GM19463 (cell line): ENCODE measurements at regions not wholly inside any gene's neighbourhood (a gene's known extent, or its start where the extent isn't known, plus 50 kb on each side); places are given as distances from the start of the nearest gene placed in this dataset.
A peak's percentile ranks its signal among the peaks of the same experiment; 100 is the strongest.

ENCODE experiments used
- ATAC-seq: cut with Tn5 transposase; IDR thresholded peaks from one replicate; pipeline ENCODE4 v1.9.1; 2021; ENCODE audit warnings: mild to moderate bottlenecking, moderate library complexity; ENCODE audit not compliant: unreplicated experiment

DNA sequence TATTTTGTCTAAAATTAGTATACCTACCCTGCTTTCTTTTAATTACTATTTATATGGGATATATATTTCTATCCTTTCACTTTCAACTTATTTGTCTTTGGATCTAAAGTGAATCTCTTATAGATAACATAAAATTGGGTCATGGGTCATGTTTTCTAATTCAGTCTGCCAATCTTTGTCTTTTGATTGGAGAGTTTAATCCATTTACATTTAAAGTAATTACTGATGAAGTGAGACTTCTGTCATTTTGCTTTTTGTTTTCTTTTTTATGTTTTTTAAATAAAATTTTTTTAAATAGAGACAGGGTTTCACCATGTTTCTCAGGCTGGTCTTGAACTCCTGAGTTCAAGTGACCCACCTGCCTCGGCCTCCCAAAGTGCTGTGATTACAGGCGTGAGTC, 50.5 kb upstream of the PRDM1 start:
- ATAC-seq: no peak

DNA sequence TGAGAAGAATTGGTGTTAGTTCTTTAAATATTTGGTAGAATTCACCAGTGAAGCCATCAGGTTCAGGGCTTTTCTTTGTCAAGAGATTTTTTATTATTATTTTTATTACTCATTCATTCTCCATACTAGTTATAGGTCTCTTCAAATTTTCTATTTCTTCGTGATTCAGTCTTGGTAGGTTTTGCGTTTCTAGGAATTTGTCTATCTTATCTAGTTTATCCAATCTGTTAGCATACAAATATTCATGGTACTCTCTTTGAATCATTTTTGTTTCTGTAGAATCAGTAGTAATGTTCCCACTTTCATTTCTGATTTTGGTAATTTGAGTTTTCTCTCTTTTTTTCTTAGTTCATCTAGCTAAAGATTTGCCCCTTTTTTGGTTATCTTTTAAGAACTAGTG, 52.3 kb upstream of the PRDM1 start:
- ATAC-seq: no peak

DNA sequence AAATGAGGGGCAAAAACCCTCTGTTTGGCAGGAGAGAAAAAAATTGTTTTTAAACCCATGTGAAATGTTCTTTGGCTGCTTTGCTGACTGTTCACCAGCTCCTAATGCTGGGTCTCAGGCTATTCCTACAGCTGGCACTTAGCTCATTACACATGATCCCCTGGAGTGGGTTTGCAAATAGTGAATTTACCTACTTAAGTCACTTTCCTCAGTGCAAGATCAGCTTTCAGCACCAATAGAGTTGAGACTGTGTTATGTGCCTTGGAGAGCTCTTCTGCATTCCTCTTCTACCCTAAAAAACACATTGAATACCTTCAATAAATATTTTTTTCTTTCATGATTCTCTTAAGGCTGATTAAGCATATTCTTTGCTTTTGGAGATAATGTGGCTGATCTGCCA, 58.4 kb upstream of the PRDM1 start:
- ATAC-seq: no peak

DNA sequence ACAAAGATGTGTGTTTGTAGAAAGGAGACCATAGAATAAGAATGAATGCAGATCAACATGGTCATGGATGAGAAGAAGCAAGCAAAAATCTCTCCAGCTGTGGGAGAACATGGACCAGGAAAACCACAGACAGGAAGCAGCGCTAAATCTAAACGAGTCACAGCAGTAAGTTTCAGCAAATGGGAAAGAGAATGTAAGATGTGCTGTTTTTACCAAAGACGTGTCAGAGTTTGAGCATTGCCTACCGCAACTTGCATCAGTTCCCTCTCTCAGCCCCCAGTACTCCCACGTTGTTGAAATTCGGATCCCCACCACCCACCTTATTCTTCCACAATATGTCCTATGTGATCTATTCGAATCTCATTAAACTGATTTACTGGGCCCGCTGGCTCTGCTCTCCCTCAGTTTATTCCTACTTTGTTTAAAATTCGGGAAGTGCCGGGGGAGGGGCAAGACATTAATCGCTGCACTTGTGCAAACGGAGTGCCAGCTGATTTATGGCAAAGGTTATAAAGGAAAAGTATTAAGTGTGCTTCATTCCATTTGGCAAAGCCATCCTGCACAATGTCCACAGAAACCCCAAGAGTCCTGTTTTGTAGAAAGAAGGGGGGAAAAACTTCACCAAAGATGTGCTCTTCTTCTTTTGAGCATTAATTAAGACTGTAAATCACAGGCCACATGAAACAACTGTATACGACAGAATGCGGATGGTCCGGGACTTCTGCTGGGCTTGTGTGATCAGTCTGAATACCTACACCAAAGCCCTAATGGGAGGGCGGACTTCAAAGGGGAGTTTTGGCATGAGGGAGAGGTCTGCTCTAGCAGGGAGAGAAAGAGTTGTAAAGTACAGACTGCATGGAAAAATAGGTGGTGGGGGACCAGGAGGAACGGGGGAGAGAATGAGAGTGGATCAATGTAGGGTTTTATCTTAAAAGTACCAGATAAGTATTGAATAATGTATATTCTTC, 59.1 kb upstream of the PRDM1 start:
- no peak for ATAC-seq

DNA sequence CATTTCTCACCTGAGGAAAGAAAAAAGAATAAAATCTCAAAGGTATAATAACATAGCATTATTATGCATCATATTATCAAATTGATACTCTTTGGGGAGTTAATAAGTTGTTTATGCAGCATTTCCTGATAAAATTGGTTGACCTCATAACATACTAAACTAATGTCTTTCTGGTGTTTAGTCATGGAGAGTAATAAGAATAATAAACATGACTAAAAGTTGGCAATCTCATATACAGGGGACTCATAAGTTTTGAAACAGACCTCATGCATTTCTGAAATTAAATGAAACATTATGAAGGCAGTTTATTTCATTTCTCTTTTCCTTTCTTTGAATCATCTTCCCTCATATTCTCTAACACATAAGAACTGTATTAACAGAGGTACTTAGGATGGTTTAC, 60.5 kb upstream of the PRDM1 start:
- no peak for ATAC-seq

DNA sequence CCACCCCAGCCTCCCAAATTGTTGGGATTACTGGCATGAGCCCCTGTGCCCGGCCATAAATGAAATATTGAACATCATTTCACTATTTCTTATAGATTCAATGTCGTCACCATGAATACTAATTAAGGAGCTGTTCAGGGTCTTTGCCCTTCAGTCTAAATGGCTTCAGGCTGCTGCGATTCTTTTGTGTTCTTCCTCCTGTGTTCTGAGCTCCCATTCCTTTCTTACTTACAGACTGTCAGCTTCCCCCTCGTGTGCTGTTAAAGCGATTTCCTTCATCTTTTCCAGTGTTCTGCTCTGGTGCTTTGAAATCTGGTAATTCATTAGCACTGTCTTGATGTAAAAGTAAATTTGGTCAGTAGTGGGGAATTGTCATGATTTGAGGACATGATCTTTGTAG, 63.3 kb upstream of the PRDM1 start:
- ATAC-seq: no peak

DNA sequence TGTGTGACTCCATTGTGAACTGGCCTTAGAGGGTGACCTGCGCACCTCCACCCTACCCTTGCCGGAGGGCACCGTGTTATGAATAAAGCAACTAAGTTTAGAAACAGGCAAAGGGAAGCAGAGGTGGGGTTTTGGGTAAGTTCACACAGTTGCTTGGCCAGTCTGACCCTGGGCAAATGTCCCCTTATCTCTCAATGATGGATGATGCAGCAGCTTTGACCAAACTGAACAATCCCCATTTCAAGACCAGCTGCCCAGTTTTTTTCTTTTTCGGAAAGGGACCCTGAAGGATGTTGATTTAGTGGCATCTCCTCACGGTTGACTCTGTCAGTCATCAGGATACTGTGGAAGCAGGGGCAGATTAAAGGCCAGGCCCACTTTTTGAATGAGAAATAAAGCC, 68.7 kb upstream of the PRDM1 start:
- no peak for ATAC-seq

DNA sequence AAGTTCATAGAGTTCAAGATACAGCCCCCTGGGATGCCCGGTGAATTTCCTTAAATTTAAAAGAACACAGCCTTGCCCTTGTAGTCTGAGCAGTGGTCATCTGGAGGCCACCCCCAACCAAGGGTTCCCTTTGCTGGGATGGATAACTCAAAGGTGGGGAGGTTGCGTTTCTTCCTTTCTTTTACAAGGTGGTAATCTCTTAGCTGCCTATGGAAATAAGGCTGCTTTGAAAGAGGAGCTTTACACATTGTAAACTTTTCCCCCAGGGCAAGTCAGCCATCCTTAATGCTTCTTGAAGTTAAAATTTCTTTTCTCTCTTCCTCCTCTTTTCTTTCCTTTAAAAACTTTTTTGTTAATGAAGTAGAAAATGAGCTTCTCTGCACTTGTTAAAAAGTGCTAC, 71.2 kb upstream of the PRDM1 start:
- ATAC-seq: no peak

DNA sequence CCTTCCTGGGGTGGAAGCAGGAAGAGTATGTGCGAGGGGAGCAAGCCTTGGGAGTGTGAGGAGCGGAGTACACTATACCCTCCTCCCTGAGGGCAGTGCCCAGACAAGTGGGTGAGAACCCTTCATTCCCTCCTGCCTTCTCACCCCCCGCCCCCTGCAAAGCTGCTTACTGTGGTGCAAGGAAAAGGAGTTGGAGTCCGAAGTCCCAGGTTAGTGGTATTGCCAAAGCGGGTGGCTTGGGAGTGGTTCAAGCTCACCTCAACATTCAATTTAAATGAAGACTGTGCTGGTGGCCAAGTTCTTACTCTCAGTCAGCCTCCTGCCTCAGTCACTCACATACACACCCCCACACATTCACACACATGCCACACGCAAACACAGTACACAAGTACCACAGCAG, 74.7 kb upstream of the PRDM1 start:
- no peak for ATAC-seq

DNA sequence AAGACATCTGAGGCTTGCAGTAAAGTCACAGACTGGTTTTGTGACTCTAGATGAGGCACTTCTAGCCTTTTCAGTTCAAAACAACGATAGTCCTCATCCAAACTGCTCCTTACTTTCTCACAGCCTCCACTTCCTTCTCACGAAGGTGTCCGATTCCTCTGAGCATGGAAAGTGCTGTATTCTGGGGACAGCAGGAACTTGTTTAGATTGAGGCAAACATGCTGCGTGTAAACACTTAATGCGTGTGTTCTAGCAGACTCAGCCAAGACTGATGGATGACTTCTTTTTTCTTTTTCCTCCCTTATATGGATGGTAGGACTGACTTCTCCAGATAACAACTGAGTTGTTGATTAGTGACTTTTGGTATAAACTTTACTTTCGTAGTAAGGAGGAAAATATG, 80.2 kb upstream of the PRDM1 start:
- ATAC-seq: no peak

DNA sequence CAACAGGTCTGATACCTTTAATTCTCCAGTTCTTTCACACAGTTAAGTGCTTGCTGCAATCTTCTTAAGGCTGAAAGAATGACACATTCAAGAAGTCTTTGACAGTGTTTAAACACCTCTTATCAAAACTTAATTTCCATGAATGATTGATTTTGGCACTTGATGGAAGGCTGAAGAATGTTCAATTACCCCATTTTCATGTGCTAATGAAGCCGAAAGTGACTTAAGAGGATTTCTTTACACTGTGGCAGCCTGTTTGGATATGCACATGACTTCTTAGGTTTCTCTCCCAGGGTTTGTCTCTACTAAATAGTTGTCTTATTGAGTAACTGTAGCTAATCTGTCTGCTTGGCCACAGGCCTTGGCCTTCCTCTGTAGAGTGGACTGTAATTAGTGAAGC, 81.1 kb upstream of the PRDM1 start:
- ATAC-seq: no peak

DNA sequence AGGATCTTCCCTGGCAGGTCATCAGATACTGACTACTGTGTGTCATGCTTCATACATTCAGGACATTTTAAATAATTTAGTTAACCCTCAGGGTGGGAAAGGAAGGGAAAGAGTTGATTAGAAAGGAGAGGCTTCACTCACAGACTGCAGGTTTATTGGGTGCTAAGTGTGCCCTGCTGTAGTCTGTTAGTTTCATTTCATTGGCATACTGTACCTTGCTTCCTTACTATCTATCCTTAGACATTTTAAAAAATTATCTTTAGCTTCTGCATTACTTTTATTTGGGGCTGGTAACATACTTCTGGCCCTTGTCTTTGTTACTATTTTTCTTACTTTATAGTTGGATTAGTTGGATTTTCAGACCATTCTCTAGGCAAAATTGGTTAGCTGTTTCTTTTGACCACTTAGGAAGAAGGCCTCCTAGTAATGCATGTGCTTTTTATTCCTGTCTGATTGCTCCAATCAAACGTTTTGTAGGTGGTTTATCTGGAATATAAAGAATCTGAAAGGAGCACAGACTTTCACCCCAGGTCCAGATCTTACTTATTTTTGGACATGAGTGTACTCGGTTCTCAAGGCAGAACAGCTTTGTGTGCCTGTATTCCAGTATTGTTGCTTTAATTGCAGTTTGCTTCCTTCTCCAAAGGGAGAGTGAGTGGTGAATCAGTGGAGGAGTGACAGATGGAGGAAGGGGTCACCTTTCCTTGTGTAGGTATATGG, 82.7 kb upstream of the PRDM1 start:
- ATAC-seq: no peak

DNA sequence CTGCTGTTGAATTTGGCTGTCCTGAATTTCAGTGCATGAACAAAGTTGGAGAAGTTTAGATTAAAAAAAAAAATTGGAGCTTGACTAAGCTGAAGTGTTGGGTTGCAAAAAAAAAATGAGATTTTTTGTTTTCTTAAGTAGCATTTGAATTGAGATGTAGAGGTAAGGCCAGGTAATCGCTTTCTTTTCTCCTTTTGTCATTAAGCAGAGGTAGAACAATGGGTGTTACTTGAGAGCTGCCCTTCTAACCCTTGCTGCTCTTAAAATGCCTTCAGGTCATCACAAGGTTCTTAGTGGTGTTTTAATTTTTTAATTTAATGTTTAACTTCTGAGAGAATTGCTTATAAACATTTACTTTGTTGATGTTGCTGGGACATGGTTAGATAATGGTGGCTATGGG, 84.1 kb upstream of the PRDM1 start:
- ATAC-seq: no peak

DNA sequence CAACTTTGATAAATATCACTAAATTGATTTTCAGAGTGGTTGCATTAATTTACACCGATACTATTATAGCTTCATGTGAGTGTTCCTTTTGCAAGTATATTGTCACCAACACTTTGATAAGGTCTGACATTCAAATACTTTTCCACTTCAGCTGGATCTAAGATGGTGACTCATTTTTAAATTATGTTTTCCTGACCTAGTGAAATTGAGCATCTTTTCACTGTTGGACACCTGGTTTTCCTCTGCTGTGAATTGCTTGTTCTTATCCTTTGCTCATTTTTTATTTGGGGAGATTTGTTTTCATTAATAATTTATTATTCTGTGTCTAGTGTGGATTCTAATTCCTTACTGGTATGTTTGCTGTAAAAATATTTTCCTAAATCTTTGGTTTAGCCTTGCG, 85.2 kb upstream of the PRDM1 start:
- ATAC-seq: no peak

DNA sequence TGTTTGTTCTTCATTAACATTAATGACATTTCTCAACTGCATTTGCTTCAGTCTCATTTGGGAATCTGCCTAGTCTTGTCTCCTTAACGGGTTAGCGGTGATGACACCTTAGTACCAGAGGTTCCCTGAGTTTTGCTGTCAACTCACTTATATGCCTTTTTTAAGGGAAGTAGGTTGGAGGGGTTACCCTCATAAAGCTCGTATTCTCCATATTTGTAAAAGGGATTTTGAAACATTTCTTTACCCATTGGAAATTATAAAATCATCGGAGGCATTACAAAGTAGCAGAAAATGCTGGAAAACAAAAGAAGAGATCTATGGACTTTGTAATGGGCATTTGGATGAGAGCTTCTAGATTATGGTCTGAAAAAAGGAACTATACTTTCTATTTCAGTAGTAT, 88.7 kb upstream of the PRDM1 start:
- ATAC-seq: no peak

DNA sequence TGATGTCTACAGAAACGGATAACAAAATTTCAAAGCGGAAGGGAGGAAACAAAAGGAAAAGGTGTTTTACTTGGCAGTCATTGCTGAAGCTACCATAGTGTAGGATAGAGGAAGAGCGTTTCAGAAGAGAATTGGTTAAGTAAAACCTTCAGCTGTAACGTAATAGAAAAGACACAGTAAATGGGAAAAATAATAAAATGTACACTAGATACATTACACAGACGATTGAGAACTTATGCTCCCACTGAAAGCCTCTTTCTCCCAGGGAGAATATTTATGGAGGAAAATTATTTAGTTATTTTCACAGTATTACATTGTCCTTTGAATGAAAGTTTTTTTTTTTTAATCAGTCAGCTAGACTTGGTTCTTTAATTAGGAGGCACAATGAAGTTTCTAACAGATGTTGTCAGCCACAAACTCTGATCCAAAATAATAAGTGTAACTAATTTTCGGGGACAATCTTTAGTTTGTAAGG, 90.7 kb upstream of the PRDM1 start:
- ATAC-seq: no peak

DNA sequence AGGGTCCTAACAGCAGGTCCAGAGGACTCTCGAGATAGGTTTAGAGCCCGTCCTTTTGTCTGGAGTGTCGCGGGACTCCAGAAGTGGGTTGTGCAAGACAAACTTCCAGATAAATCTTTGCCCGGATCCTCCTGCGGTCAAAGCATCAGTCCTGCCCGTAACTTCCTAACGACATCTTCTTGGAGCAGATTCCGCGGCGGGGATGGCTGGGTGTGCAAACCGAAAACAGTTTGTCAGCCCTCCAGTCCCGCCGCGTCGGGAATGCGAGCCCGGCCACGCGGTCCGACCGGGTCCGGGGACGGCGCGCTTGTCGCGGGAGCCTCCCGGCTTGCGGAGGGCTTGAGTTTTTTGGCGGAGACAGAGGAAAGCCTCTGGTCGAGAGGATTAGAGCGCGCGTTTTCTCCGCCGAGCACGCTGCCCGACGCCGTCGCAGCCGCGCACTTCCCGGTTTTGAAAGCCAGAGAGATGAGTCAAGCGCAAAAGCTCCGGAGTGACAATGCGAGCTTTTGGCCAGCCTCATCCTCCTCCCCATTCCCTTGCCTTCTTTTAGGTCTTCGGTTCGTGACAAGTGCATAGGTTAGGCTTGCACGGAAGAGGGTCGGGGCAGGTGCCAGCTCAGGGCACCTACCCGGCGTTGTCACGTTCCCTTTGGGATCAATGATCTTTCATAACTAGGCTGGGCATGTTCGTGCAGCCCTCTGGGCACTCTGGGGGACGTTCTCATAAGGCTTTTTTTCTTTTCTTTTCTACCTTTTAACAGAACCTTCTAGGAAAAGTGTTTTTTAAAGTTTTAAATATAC, 91.3 kb upstream of the PRDM1 start:
- peak; percentile 29 for ATAC-seq

DNA sequence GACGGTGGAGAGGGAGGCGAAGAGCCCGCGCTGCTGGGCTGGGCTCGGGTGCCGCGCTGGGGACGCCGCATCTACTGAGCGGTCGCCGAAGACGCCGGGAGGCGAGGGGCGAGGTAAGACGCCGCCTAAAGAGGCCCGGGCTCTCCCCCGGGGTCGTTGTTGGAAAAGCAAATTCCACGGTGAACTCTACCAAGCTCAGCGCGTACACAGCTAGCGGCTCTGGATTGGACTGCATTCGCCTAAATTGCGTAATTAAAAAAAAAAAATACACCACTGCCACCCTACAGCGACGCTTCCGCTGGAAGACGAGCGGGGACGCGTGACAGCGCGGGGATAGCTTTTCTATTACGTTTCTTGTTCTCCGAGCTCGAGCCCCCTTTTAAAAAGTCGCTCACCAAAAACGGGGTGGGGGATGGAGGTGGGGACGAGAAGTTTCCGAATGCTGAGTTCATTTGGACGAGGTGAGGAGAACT, 92.0 kb upstream of the PRDM1 start:
- no peak for ATAC-seq

DNA sequence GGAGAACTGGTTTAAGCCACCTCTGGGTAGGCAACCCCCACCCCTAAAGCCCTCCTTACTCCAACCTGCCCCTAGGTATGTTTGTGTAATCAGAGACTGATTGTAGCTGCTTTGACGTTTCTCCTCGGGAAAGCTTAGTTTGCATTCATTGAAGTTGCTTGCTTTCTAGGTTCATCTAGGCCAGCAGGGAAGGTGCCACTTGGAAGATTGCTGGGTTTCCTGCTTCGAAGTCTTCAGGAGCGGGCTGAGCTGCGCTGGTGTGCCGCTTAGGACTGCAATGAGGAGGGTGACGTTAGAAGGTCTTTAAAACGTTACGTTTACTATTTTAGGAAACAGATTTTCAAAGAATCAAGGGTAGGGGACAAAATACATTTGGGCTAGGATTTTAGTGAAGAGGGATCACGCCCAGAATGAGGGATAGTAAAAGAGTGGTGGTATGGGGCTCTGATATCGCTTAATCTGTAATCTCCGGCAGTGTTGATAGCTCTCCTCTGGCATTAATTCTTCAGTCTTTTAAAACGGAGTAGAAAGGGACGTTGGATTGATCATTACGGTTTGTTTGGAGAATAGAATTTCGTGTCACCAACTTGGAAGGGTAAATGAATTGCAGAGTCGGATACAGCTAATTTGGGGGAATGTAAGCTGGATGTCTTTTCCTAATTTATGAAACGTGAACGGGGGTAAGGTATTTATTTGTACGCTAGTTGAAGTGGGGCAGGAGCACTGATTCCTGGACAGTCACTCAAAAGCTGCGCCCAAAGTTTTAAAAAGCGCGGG, 92.6 kb upstream of the PRDM1 start:
- ATAC-seq: no peak

DNA sequence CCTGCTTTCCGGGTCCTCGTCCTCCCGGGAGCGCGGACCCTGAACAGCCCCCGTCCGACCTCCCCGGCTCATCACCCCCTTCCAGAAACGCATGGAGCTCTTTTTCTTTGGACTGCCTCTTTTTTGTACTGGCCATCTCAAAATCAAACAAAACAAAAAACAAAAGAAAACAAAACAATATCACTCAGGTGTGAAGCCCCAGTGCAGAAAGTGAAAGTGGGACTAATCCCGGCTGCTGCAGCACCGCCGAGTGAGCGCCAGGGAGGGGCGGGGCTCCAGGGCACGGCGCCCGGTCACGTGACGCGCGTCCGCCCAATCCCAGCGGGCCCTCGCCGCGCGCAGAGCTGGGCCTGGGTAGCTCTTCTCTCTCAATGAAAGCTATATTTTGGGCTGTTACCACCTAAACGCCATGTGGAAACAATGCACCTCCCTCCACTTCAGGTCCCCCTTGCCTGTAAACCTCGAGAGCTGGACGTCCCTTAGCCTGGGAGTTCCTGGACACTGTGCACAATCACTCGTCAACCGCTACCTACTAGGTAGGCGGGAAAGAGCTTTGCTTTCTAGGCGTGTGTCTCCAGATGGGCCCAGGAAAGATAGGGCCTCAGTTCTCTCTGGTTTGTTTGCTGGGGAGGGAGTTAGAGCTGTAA, 93.7 kb upstream of the PRDM1 start:
- peak; percentile 74 for ATAC-seq
